ENCODE measurements at regions not wholly inside any gene's neighbourhood (a gene's known extent, or its start where the extent isn't known, plus 50 kb on each side); places are given as distances from the start of the nearest gene placed in this dataset.
"Not testable (repeated sequence)": the region's sequence is repeated elsewhere in the genome, so short reads cannot be mapped to it uniquely, and the experiment has no call there.

DNA sequence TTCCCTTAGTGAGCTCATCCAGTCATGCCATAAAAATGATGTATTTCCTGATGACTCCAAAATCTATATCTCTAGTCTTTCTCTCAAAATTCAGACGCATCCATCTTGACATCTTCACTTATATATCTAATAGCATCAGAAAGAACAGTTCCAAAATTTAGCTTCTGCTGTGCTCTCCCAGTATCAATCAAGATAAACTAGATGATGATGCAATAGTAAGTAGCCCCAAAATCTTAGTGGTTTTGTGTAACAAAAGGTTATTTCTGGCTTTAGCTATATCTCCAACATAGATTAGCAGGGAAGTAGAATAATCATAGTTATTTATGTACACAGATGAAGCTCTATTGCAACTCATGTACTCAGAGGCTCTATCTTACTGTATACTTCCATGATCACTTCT, 382.5 kb upstream of the ADGRL3 start:
- no peak for DNase-seq

GRCh38 chr4:60822986-60823385, 377.1 kb upstream of the ADGRL3 start:
- no peak for DNase-seq

DNA sequence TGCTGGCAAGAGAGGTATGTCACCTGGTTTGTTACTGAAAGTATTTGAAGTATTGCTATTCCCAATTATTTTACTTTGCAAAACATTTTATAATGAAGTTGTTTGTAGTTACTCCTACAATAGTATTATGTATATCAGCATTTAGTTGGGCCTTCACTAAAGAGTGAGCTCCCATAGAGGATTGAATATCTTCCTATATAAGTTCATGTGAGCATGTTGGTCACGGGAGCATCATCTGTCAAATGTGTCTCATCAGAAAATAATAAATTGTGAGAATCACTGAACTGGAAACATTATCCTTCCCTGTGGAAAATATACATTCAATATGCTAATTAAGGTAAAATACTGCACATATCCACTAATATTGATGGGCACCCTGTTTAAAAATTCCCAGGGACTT, 360.1 kb upstream of the ADGRL3 start:
- DNase-seq: no peak

GRCh38 chr4:60846678-60847077, 353.4 kb upstream of the ADGRL3 start:
- no peak for DNase-seq

DNA sequence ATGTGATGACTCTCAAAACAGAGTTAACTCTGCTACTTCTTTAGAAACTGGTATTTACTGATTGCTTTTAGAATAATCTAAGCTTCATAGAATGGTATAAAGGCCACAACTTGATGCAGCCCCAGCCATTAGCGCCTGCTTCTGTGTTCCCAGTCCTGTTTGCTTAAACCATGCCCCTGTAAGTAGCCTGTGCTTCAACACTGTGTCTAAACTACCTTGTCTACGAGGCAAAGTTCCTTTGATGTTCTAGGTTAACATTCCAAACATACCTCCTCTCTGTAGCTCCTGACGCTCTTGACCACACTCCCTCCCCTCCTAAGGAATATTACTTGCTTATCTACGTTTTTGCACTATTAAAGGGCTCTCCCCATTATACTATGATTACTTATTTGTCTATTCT, 352.5 kb upstream of the ADGRL3 start:
- DNase-seq: no peak

- no peak for DNase-seq
Measured at GRCh38 chr4:60857130-60857753, 342.9 kb upstream of the ADGRL3 start.

DNA sequence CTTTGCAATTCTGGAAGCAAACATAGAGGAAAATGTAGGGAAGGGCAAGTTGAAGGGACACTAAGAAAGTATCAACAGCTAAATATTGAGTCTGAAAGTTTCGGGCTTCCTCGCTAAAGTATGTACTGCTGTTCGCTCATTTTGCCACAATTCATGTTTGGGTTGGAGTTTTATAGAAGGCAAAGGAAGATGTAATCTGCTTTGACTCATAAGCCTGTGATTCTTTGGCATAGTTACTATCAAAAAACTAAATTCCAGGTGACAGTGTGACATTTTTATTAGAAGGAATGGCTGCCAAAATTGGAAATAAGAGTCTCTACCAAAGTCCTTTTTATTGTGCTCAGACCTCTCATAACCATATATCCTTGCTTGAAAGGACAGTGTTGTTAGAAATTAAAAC, 336.7 kb upstream of the ADGRL3 start:
- DNase-seq: no peak

GRCh38 chr4:60865273-60865672, 334.9 kb upstream of the ADGRL3 start:
- no peak for DNase-seq

GRCh38 chr4:60868232-60868960, 331.7 kb upstream of the ADGRL3 start:
- no peak for DNase-seq

DNA sequence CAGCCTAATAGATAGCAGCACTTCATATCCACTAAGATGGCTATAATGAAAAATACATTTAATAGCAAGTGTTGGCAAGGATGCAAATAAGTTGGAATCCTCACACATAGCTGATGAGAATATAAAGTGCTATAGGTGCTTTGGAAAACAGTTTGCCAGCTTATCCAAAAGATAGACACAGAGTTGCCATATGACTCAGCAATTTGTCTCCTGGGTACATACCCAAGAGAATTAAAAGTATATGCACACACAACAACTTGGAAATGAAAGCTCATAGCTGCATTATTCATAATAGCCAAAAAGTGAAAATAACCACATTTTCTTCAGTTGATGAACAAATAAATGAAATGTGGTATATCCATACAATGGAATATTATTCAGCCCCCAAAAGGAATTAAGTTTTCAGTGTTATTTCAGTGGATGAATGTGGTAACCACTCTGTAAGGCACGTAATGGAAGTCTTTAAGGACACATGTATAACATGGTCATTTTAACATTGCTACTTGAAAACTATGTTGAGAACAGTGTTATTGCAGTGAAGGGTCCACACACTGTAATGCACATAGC, 320.9 kb upstream of the ADGRL3 start:
- DNase-seq: no peak

- no peak for DNase-seq
Measured at GRCh38 chr4:60884587-60884986, 315.5 kb upstream of the ADGRL3 start.

DNA sequence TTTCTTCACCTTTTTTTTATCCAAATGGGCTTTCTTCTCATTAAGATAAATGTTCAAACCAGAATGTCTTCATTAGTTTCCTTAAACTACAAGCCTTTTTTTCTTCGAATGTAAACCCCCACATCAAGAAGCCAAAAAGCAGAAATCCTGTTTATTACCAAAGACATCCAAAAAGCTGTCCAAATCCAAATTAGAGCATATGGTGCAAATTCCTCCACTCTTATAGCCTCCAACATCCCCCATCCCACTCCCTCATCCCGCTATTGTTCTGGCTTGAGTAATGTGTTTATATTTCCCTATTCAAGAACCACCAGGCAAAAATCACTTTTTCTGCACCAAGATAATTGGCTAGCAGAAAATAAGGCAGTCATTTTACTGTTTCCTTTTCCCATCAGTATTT, 315.1 kb upstream of the ADGRL3 start:
- DNase-seq: no peak

GRCh38 chr4:60890743-60891142, 309.4 kb upstream of the ADGRL3 start:
- DNase-seq: no peak

GRCh38 chr4:60891947-60892346, 308.2 kb upstream of the ADGRL3 start:
- no peak for DNase-seq

- no peak for DNase-seq
Measured at GRCh38 chr4:60897415-60897814, 302.7 kb upstream of the ADGRL3 start.

- no peak for DNase-seq
Measured at GRCh38 chr4:60905162-60905561, 295.0 kb upstream of the ADGRL3 start.

DNA sequence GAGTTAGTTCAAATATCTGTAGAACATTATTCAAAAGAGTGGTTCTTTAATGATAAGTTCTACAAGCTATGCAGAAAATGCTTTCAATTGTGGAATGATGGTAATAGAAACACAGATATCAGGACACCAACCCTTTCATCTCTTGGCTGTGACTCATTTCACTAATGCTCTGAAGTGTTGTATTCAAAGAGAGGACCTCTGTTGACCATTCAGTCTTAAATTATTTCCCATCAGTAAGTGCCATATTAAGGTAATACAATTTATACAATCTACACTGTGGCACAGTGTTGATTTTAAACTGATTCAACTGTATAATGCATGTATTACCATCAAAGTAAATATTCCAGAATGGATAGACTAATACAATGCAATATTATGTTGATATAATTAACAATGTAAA, 289.0 kb upstream of the ADGRL3 start:
- DNase-seq: no peak

DNA sequence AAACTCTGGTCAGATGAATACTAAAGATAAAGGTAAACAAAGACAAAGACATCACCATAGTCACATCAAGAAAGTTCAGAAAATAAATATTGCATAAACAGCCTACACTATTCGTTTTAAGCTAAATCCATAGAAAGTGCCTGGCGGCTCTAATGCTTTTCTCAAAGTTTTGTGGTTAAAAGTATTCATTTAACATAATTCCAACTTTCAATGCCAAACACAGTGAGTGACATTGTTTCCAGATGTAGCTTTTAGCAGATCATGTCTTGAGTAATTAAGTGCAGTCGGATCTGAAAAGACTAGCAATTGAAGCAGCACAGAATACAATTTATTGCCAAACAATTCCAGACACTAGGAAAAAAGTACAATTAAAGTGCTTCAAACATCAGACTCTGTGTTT, 287.1 kb upstream of the ADGRL3 start:
- DNase-seq: no peak

- DNase-seq: no peak
Measured at GRCh38 chr4:60913671-60914070, 286.5 kb upstream of the ADGRL3 start.

GRCh38 chr4:60921735-60922134, 278.4 kb upstream of the ADGRL3 start:
- not testable (repeated sequence) for DNase-seq

DNA sequence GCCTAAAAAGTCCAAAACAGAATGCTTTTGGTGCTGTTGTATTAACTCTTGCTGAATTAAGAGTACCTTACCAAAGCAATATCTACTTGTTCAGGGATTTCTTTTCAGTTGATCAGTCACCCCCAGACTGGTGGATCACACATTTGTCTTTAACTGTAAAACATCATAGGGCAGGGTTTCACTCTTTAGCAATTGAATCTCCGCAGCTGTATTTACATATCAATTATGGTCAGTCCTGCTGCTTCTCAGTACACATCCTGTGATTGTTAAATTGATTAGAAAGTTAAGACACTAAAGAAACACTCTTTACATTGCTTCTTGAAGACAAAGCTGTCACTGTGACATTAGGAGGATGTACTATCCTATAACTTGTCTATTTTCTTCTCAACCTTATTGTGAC, 277.1 kb upstream of the ADGRL3 start:
- no peak for DNase-seq

DNA sequence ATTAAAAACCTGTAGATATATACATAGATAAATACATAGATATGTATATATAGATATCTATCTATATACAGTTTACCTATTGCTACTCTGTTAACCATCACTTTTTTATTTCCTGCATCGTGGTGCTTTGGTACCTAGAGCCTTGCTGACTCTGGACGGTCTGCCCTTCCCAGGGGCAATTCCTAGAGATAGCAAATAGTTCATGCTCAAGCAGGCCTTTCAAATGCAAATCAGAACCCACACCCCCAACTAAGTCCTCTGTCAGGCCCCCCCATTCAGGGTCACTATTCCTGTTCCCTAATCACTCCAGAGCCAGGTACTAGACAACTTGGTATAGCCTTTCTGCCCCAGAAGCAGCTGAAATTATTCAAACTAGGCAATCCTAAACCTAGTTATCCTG, 273.5 kb upstream of the ADGRL3 start:
- no peak for DNase-seq

GRCh38 chr4:60930866-60931265, 269.3 kb upstream of the ADGRL3 start:
- no peak for DNase-seq

- no peak for DNase-seq
Measured at GRCh38 chr4:60934566-60935295, 265.4 kb upstream of the ADGRL3 start.

Measured in NK-92 treated with Interleukin-12 subunit alpha and Interleukin-12 subunit beta, amount 100 ng/mL, for 24 hours (cell line).